ENCODE measurements at regions not wholly inside any gene's neighbourhood (a gene's known extent, or its start where the extent isn't known, plus 50 kb on each side); places are given as distances from the start of the nearest gene placed in this dataset.

DNA sequence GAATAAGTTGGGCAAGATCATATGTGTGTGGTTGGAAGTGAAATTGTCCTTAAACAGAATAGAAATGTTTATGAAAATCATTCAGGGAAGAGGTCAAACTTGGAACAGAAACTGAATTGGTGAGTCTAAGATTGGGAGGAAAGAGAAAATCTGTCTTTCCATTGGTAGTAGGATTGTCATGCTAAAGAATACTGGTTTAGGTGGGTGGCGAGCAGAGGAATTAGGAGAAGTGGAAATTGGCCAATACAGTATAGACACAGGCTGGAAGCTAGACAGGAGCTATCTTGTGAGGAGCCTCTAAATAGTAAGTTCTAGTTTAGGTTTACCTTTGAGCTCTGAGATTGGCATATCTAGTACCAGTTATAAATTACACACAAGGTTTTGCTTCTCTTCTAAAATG lies 80.9 kb upstream of the KYNU start:
- TF ChIP-seq, protein P1, sequence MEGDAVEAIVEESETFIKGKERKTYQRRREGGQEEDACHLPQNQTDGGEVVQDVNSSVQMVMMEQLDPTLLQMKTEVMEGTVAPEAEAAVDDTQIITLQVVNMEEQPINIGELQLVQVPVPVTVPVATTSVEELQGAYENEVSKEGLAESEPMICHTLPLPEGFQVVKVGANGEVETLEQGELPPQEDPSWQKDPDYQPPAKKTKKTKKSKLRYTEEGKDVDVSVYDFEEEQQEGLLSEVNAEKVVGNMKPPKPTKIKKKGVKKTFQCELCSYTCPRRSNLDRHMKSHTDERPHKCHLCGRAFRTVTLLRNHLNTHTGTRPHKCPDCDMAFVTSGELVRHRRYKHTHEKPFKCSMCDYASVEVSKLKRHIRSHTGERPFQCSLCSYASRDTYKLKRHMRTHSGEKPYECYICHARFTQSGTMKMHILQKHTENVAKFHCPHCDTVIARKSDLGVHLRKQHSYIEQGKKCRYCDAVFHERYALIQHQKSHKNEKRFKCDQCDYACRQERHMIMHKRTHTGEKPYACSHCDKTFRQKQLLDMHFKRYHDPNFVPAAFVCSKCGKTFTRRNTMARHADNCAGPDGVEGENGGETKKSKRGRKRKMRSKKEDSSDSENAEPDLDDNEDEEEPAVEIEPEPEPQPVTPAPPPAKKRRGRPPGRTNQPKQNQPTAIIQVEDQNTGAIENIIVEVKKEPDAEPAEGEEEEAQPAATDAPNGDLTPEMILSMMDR (IDR thresholded peaks at IDR 0.05 in 8 of 11, conservative IDR thresholded peaks at IDR 0.05 in 3 of 11) = no peak
- TF ChIP-seq POLR2AphosphoS5 (IDR thresholded peaks at IDR 0.05) (no peak), POLR2A (IDR thresholded peaks at IDR 0.05) (no peak)
